Pancreas (tissue), 10 donors: ENCODE measurements at regions not wholly inside any gene's neighbourhood (a gene's known extent, or its start where the extent isn't known, plus 50 kb on each side); places are given as distances from the start of the nearest gene placed in this dataset.

Experiments used
- ATAC-seq, 4 donors: fragments of 200-7000 bp; cut with Tn5 transposase; one replicate each; pipeline versions ENCODE4 v1.8.0 to v1.9.1; 2020; ENCODE audit warnings: mild to moderate bottlenecking in 4 of 4, moderate library complexity in 4 of 4
- DNase-seq, 6 donors: peaks; one replicate each; pipeline ENCODE4 v3.0.0-alpha.2; 2020
- FAIRE-seq: peaks from 2 replicates; lab custom pipeline; 2012; peaks lifted over from hg19 to GRCh38; lab: Jason Lieb, UNC
- H3K27ac ChIP-seq, 4 donors: fragments of 200-600 bp; sonication (generic); 1 replicate in 3 of 4; 2 replicates in 1 of 4; pipeline versions ENCODE4 v1.5.0 to v1.8.0; 2020
- H3K27me3 ChIP-seq, 4 donors: fragments of 200-600 bp; one replicate each; pipeline ENCODE4 v1.8.0; 2021
- H3K36me3 ChIP-seq, 3 donors: fragments of 200-600 bp; sonication (generic) in 1 of 3; one replicate each; pipeline versions ENCODE4 v1.5.0 to v1.8.0; 2020 to 2021
- H3K4me1 ChIP-seq, 3 donors: fragments of 200-600 bp; one replicate each; pipeline ENCODE4 v1.8.0; 2021
- H3K4me3 ChIP-seq, 4 donors: fragments of 200-600 bp; sonication (generic) in 2 of 4; one replicate each; pipeline versions ENCODE4 v1.5.0 to v1.8.0; 2020 to 2021
- H3K9me3 ChIP-seq, 4 donors: fragments of 200-600 bp; one replicate each; pipeline ENCODE4 v1.8.0; 2021
- CTCF ChIP-seq, 4 donors: fragments of 200-600 bp; sonication (generic) in 3 of 4; IDR thresholded peaks; one replicate each; pipeline versions ENCODE4 v1.5.0 to v1.8.0; 2021; ENCODE audit warnings: antibody characterized with exemption in 4 of 4
- WGBS, 2 donors: extraction: QIAGEN DNeasy Blood & Tissue Kit; methylation state at CpG; one replicate each; pipeline ENCODE4 v1.1.7; 2013; 5-methylcytosine and 5-hydroxymethylcytosine counted together
- intact Hi-C, 3 donors: fragments of 100-400 bp; cut with DNase I; formaldehyde crosslinking; loops; one replicate each; pipeline versions ENCODE4 v1.11.1 to v1.14.2; 2022
- donor health status: healthy with polysubstance abuse.
- donor health status: DM: no; HTN: no; CAD: no; lungs with moderate emphysema.
- donor health status: DM: no; HTN: no; CAD: no.
- donor health status: control.
- donor health status: control.
- donor health status: Bipolar disorder and iron deficiency.
- donor health status: DM: yes; HTN: yes; CAD: no.
- donor health status: DM: no; HTN: no; CAD: no.
- donor health status: DM: no; HTN: no; CAD: no.
- donor health status: DM: yes; HTN: yes; CAD: no.

DNA sequence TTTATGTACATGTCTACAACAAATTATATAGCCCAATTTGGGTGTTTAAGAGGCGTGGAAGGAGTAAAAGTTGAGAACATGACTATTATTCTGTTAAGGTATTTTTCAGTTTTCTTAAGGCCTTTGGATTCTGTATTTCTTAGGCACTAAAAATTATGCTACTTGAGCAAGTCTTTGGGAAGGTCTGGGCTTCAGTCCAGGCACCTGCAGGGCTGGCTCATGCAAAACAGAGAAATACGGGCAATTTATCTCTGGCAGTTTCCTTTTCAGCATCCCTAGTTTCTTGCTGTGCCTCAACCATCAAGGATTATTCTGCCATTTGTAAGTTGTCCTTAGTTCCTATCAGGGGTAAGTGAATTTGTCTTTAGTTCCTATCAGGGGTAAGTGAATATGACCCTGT is 358.8 kb upstream of the B3GALT2 start:
- H3K4me3 ChIP-seq, result no peak overlapping the region
- H3K9me3 ChIP-seq, result no peaks in the 10 kb centered on the region
- ATAC-seq (no peak), FAIRE-seq (no peak), DNase-seq (no peak)
- intact Hi-C loops, result no loop called here
- no peaks in the 10 kb centered on the region for H3K4me1 ChIP-seq
- no peak overlapping the region for H3K27ac ChIP-seq
- no peaks in the 10 kb centered on the region for H3K27me3 ChIP-seq
- WGBS, 2 donors, result 61 to 66% methylated on average over 2 of the region's 2 CpGs
- no peaks in the 10 kb centered on the region for H3K36me3 ChIP-seq
- no peak for TF ChIP-seq CTCF (IDR thresholded peaks at IDR 0.05)

GRCh38 chr1:193543259-193543658 is 356.8 kb upstream of the B3GALT2 start:
- DNase-seq, result no peak
- no peak for FAIRE-seq
- Histone ChIP-seq H3K4me1 (no peaks in the 10 kb centered on the region), H3K27ac (no peak overlapping the region), H3K36me3 (no peaks in the 10 kb centered on the region), H3K9me3 (no peaks in the 10 kb centered on the region), H3K27me3 (no peaks in the 10 kb centered on the region), H3K4me3 (no peak overlapping the region)
- TF ChIP-seq CTCF (IDR thresholded peaks at IDR 0.05), result no peak
- WGBS, 2 donors, result 71 to 72% methylated on average over 4 of the region's 4 CpGs
- intact Hi-C loops, result no loop called here
- ATAC-seq, result no peak

GRCh38 chr1:193542690-193543089 is 356.3 kb upstream of the B3GALT2 start:
- FAIRE-seq, result no peak
- no peak for TF ChIP-seq CTCF (IDR thresholded peaks at IDR 0.05)
- Histone ChIP-seq H3K4me1 (no peaks in the 10 kb centered on the region), H3K36me3 (no peaks in the 10 kb centered on the region), H3K27ac (no peak overlapping the region), H3K4me3 (no peak overlapping the region), H3K9me3 (no peaks in the 10 kb centered on the region), H3K27me3 (no peaks in the 10 kb centered on the region)
- no peak for DNase-seq
- intact Hi-C loops, result no loop called here
- 32 to 35% methylated on average over 1 of the region's 1 CpG for WGBS, 2 donors
- no peak for ATAC-seq

DNA sequence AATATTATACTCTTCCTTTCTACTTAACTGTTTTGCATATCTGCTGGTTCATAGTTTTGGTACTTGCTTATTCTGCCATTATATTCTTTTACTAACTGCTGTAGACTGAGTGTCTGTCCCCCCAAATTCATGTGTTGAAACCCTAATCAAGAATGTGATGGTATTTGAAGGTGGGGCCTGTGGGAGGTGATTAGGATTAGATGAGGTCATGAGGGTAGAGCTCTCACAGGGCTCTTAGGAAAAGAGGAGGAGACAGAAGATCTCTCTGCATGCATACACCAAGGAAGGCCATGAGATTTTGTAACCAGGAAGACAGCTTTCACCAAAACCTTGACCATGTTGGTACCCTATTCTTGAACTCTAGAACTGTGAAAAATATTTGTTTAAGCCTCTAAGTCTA is 354.1 kb upstream of the B3GALT2 start:
- H3K4me1 ChIP-seq, result no peaks in the 10 kb centered on the region
- intact Hi-C loops, result no loop called here
- FAIRE-seq, result no peak
- no peak overlapping the region for H3K4me3 ChIP-seq
- ATAC-seq, result no peak
- H3K27me3 ChIP-seq, result no peaks in the 10 kb centered on the region
- H3K27ac ChIP-seq, result no peak overlapping the region
- no peaks in the 10 kb centered on the region for H3K9me3 ChIP-seq
- no peak for DNase-seq
- no peaks in the 10 kb centered on the region for H3K36me3 ChIP-seq
- no peak for TF ChIP-seq CTCF (IDR thresholded peaks at IDR 0.05)

DNA sequence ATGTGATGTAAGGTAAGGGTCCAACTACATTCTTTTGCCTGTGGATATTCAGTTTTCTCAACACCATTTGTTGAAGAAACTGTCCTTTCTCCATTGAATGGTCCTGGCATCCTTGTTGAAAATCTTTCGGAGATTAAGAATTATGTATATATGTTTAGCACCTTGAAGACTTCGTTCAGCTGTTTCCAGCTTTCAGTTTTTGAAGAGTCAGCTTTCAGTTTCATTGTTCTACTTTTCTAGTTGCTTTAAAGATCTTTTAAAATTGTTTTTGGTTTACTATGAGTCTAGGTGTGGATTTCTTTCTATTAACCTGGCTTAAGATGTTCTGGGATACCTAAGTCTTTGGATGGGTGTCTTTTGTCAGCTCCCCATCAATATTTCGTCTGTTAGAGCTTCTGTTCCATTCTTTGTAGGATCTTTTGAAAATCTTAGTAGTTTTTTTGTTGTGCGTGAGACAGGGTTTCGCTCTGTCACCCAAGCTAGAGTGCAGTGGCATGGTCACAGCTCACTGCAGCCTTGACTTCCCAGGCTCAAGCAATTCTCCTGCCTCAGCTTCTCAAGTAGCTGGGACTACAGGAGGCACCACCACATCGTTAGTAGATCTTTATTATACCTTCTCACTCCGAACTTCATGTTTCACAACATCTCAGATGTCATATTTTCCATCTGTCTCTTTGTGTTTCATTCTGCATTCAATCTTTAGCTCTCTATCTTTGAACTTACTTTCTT is 353.5 kb upstream of the B3GALT2 start:
- FAIRE-seq (peak; percentile 32), ATAC-seq (no peak)

More for the DNA sequence above, 353.5 kb upstream of the B3GALT2 start:
- H3K27ac ChIP-seq, result no peak overlapping the region
- no peaks in the 10 kb centered on the region for H3K9me3 ChIP-seq
- no peaks in the 10 kb centered on the region for H3K27me3 ChIP-seq
- H3K4me3 ChIP-seq, result no peak overlapping the region
- DNase-seq, result no peak
- no peaks in the 10 kb centered on the region for H3K36me3 ChIP-seq
- TF ChIP-seq CTCF (IDR thresholded peaks at IDR 0.05), result no peak
- intact Hi-C loops, result no loop called here
- 72 to 88% methylated on average over 7 of the region's 7 CpGs for WGBS, 2 donors
- H3K4me1 ChIP-seq, result no peaks in the 10 kb centered on the region
